Stimulated activated naive CD8-positive, alpha-beta T cell treated with anti-CD3 and anti-CD28 coated beads, Interleukin-15, amount 100 ng/mL, for 72 hours (primary cell): ENCODE measurements at regions not wholly inside any gene's neighbourhood (a gene's known extent, or its start where the extent isn't known, plus 50 kb on each side); places are given as distances from the start of the nearest gene placed in this dataset.

ENCODE experiments used
- ATAC-seq: fragments of 150-1000 bp; cut with Tn5 transposase; 2 replicates; pipeline ENCODE4 v1.10.0; 2021; ENCODE audit warnings: mild to moderate bottlenecking, moderate library complexity
- DNase-seq, 2 donors: peaks; one replicate each; pipeline ENCODE4 v3.0.0; 2021 to 2022
- H3K27ac Mint-ChIP-seq, 2 donors: one replicate each; pipeline ENCODE4 v1.8.0; 2022; ENCODE audit warnings: mild to moderate bottlenecking in 2 of 2, mixed read lengths in 2 of 2, moderate library complexity in 2 of 2
- H3K27me3 Mint-ChIP-seq: one replicate; pipeline ENCODE4 v1.8.0; 2022; ENCODE audit warnings: mixed read lengths
- H3K4me1 Mint-ChIP-seq: one replicate; pipeline ENCODE4 v1.8.0; 2022; ENCODE audit warnings: mild to moderate bottlenecking, mixed read lengths
- H3K4me3 Mint-ChIP-seq, 2 donors: one replicate each; pipeline ENCODE4 v1.8.0; 2022; ENCODE audit warnings: mild to moderate bottlenecking in 2 of 2, mixed read lengths in 2 of 2, moderate library complexity in 1 of 2
- H3K9me3 Mint-ChIP-seq, 2 donors: one replicate each; pipeline ENCODE4 v1.8.0; 2022; ENCODE audit warnings: mixed read lengths in 2 of 2

GRCh38 chr10:126836009-126836408 is 69.2 kb upstream of the DOCK1 start:
- no peak for ATAC-seq
- Mint-ChIP-seq H3K4me1 (no peaks in the 10 kb centered on the region), H3K9me3 (peaks cover 0 to 5% of the 10 kb centered on the region in 2 donors), H3K4me3 (no peak overlapping the region), H3K27me3 (peaks cover 8% of the 10 kb centered on the region), H3K27ac (no peak overlapping the region)
- DNase-seq: no peak

GRCh38 chr10:126838316-126838715 is 66.9 kb upstream of the DOCK1 start:
- no peaks in the 10 kb centered on the region for H3K4me1 Mint-ChIP-seq
- H3K4me3 Mint-ChIP-seq: no peak overlapping the region
- ATAC-seq: no peak
- no peak for DNase-seq
- no peak overlapping the region for H3K27ac Mint-ChIP-seq
- H3K27me3 Mint-ChIP-seq: no peaks in the 10 kb centered on the region
- H3K9me3 Mint-ChIP-seq: peaks cover 0 to 7% of the 10 kb centered on the region in 2 donors

GRCh38 chr10:126839094-126839761 is 66.0 kb upstream of the DOCK1 start:
- ATAC-seq (no peak), DNase-seq (no peak)
- no peaks in the 10 kb centered on the region for H3K4me1 Mint-ChIP-seq
- H3K9me3 Mint-ChIP-seq: peaks cover 0 to 7% of the 10 kb centered on the region in 2 donors
- H3K4me3 Mint-ChIP-seq: no peak overlapping the region
- no peaks in the 10 kb centered on the region for H3K27me3 Mint-ChIP-seq
- H3K27ac Mint-ChIP-seq: no peak overlapping the region

- Mint-ChIP-seq H3K4me3 (no peak overlapping the region), H3K4me1 (no peaks in the 10 kb centered on the region), H3K27ac (no peak overlapping the region), H3K9me3 (peaks cover 0 to 7% of the 10 kb centered on the region in 2 donors), H3K27me3 (no peaks in the 10 kb centered on the region)
- DNase-seq (no peak), ATAC-seq (no peak)
Measured at GRCh38 chr10:126840576-126841135, 64.6 kb upstream of the DOCK1 start.

- no peaks in the 10 kb centered on the region for H3K27me3 Mint-ChIP-seq
- H3K9me3 Mint-ChIP-seq: peaks cover 0 to 7% of the 10 kb centered on the region in 2 donors
- DNase-seq (no peak), ATAC-seq (no peak)
- H3K4me3 Mint-ChIP-seq: no peak overlapping the region
- no peaks in the 10 kb centered on the region for H3K4me1 Mint-ChIP-seq
- H3K27ac Mint-ChIP-seq: no peak overlapping the region
Measured at GRCh38 chr10:126841341-126841895, 63.8 kb upstream of the DOCK1 start.

GRCh38 chr10:126842356-126842755 is 62.9 kb upstream of the DOCK1 start:
- ATAC-seq (no peak), DNase-seq (no peak)
- no peaks in the 10 kb centered on the region for H3K27me3 Mint-ChIP-seq
- no peak overlapping the region for H3K4me3 Mint-ChIP-seq
- H3K9me3 Mint-ChIP-seq: peaks cover 0 to 7% of the 10 kb centered on the region in 2 donors
- H3K4me1 Mint-ChIP-seq: no peaks in the 10 kb centered on the region
- H3K27ac Mint-ChIP-seq: no peak overlapping the region

- no peak for ATAC-seq
- no peak overlapping the region for H3K4me3 Mint-ChIP-seq
- peak overlapping the region in 1 of 2 donors; percentile 8 for H3K27ac Mint-ChIP-seq
- peaks cover 0 to 7% of the 10 kb centered on the region in 2 donors for H3K9me3 Mint-ChIP-seq
- no peaks in the 10 kb centered on the region for H3K4me1 Mint-ChIP-seq
- no peaks in the 10 kb centered on the region for H3K27me3 Mint-ChIP-seq
- no peak for DNase-seq
Measured at GRCh38 chr10:126842836-126843235, 62.4 kb upstream of the DOCK1 start.

GRCh38 chr10:126843299-126843934 is 61.8 kb upstream of the DOCK1 start:
- no peak overlapping the region for H3K4me3 Mint-ChIP-seq

GRCh38 chr10:126844406-126844805 is 60.8 kb upstream of the DOCK1 start:
- Mint-ChIP-seq H3K27me3 (no peaks in the 10 kb centered on the region), H3K4me3 (no peak overlapping the region), H3K9me3 (peaks cover 0 to 7% of the 10 kb centered on the region in 2 donors), H3K4me1 (no peaks in the 10 kb centered on the region), H3K27ac (peak overlapping the region in 1 of 2 donors; percentile 59)
- ATAC-seq (no peak), DNase-seq (no peak)

More at GRCh38 chr10:126843299-126843934, 61.8 kb upstream of the DOCK1 start:
- Mint-ChIP-seq H3K27me3 (no peaks in the 10 kb centered on the region), H3K27ac (no peak overlapping the region), H3K4me1 (no peaks in the 10 kb centered on the region), H3K9me3 (peaks cover 0 to 7% of the 10 kb centered on the region in 2 donors)
- DNase-seq (no peak), ATAC-seq (no peak)

- Mint-ChIP-seq H3K4me1 (no peaks in the 10 kb centered on the region), H3K27me3 (no peaks in the 10 kb centered on the region), H3K4me3 (no peak overlapping the region), H3K9me3 (peaks cover 0 to 5% of the 10 kb centered on the region in 2 donors), H3K27ac (no peak overlapping the region)
- ATAC-seq (no peak), DNase-seq (no peak)
Measured at GRCh38 chr10:126846469-126846868, 58.8 kb upstream of the DOCK1 start.

- ATAC-seq (no peak), DNase-seq (no peak)
- Mint-ChIP-seq H3K4me3 (no peak overlapping the region), H3K27ac (no peak overlapping the region), H3K27me3 (no peaks in the 10 kb centered on the region), H3K4me1 (no peaks in the 10 kb centered on the region), H3K9me3 (no peaks in the 10 kb centered on the region)
Measured at GRCh38 chr10:126846959-126847358, 58.3 kb upstream of the DOCK1 start.

- no peak for DNase-seq
- Mint-ChIP-seq H3K4me1 (no peaks in the 10 kb centered on the region), H3K27me3 (no peaks in the 10 kb centered on the region)
Measured at GRCh38 chr10:126847666-126848065, 57.6 kb upstream of the DOCK1 start.

GRCh38 chr10:126849646-126850045 is 55.6 kb upstream of the DOCK1 start:
- no peaks in the 10 kb centered on the region for H3K9me3 Mint-ChIP-seq
- no peak overlapping the region for H3K27ac Mint-ChIP-seq
- H3K4me1 Mint-ChIP-seq: no peaks in the 10 kb centered on the region
- H3K27me3 Mint-ChIP-seq: peaks cover 7% of the 10 kb centered on the region
- ATAC-seq: no peak
- DNase-seq: no peak
- H3K4me3 Mint-ChIP-seq: no peak overlapping the region

More at GRCh38 chr10:126847666-126848065, 57.6 kb upstream of the DOCK1 start:
- H3K4me3 Mint-ChIP-seq: no peak overlapping the region
- no peak overlapping the region for H3K27ac Mint-ChIP-seq
- H3K9me3 Mint-ChIP-seq: no peaks in the 10 kb centered on the region
- ATAC-seq: no peak

- ATAC-seq (no peak), DNase-seq (no peak)
- H3K27me3 Mint-ChIP-seq: peaks cover 7% of the 10 kb centered on the region
- no peak overlapping the region for H3K4me3 Mint-ChIP-seq
- H3K9me3 Mint-ChIP-seq: peaks cover 0 to 1% of the 10 kb centered on the region in 2 donors
- no peaks in the 10 kb centered on the region for H3K4me1 Mint-ChIP-seq
- H3K27ac Mint-ChIP-seq: no peak overlapping the region
Measured at GRCh38 chr10:126851414-126852108, 53.7 kb upstream of the DOCK1 start.

GRCh38 chr10:126854726-126855495 is 50.3 kb upstream of the DOCK1 start:
- no peaks in the 10 kb centered on the region for H3K4me1 Mint-ChIP-seq
- DNase-seq (no peak), ATAC-seq (no peak)
- H3K9me3 Mint-ChIP-seq: peaks cover 6 to 15% of the 10 kb centered on the region in 2 donors
- H3K27ac Mint-ChIP-seq: no peak overlapping the region
- H3K27me3 Mint-ChIP-seq: peaks cover 12% of the 10 kb centered on the region
- no peak overlapping the region for H3K4me3 Mint-ChIP-seq
